Endothelial cell of umbilical vein (primary cell): ENCODE measurements at regions not wholly inside any gene's neighbourhood (a gene's known extent, or its start where the extent isn't known, plus 50 kb on each side); places are given as distances from the start of the nearest gene placed in this dataset.

Experiments used
- BruUV-seq: library from RNA; stranded (reverse); fragments of 400-500 nt; replicated peaks from 2 replicates; lab custom pipeline; 2021; lab: Mats Ljungman, UMichigan
- CTCF ChIA-PET: fragments of 300-600, 350-600 bp; sonication (Branson Sonifier 250); formaldehyde crosslinking; loops from one replicate; lab custom pipeline; 2021; ENCODE audit warnings: antibody characterized with exemption, inconsistent platforms; lab: Charles Lee
- POLR2A ChIA-PET: fragments of 300-600, 350-600 bp; sonication (Branson Sonifier 250); formaldehyde crosslinking; loops from one replicate; lab custom pipeline; 2021; ENCODE audit warnings: antibody characterized with exemption, inconsistent platforms; lab: Charles Lee
- DNase-seq: peaks from one replicate; pipeline ENCODE4 v3.0.0-alpha.2; 2011; ENCODE audit warnings: low read depth, low spot score
- FAIRE-seq: peaks from 2 replicates; lab custom pipeline; 2011; peaks lifted over from hg19 to GRCh38; lab: Jason Lieb, UNC
- H2AFZ ChIP-seq: 2 replicates; pipeline ENCODE4 v1.6.0; 2012; ENCODE audit warnings: low read depth, low read length, control low read depth, inconsistent platforms
- H3K27ac ChIP-seq: 2 replicates; pipeline ENCODE4 v1.5.1; 2011; ENCODE audit warnings: low read depth, mild to moderate bottlenecking, control low read depth, low read length, moderate library complexity; ENCODE audit not compliant: insufficient read depth
- H3K27me3 ChIP-seq, 2 experiments: 2 replicates each; pipeline versions ENCODE4 v1.6.0 to v1.6.1; 2011; ENCODE audit warnings: low read length in 2 of 2, mixed read lengths in 1 of 2; ENCODE audit not compliant: control insufficient read depth in 2 of 2, insufficient read depth in 2 of 2
- H3K36me3 ChIP-seq, 2 experiments: 2 replicates in 1 of 2; 3 replicates in 1 of 2; pipeline ENCODE4 v1.5.1; 2011; ENCODE audit warnings: low read length in 2 of 2, mild to moderate bottlenecking in 1 of 2, moderate library complexity in 1 of 2; ENCODE audit not compliant: control insufficient read depth in 2 of 2, insufficient read depth in 2 of 2; ENCODE audit errors: extremely low read depth in 1 of 2
- H3K4me1 ChIP-seq: 3 replicates; pipeline ENCODE4 v1.5.1; 2011; ENCODE audit warnings: mild to moderate bottlenecking, low read length; ENCODE audit not compliant: control insufficient read depth, insufficient read depth; ENCODE audit errors: extremely low read depth
- H3K4me2 ChIP-seq: 2 replicates; pipeline ENCODE4 v1.6.1; 2011; ENCODE audit warnings: low read length, control low read depth, mixed read lengths; ENCODE audit not compliant: insufficient read depth
- H3K4me3 ChIP-seq, 3 experiments: fragments of 200-600 bp in 1 of 3; sonication (generic), shearing (Covaris generic) in 1 of 3; replicated peaks in 1 of 3; 2 replicates each; pipeline ENCODE4 v1.5.1; 2011 to 2016; ENCODE audit warnings: control low read depth in 3 of 3, low read length in 3 of 3, mild to moderate bottlenecking in 2 of 3, inconsistent platforms in 1 of 3, low read depth in 1 of 3, moderate library complexity in 1 of 3; ENCODE audit not compliant: insufficient read depth in 1 of 3
- H3K79me2 ChIP-seq: 2 replicates; pipeline ENCODE4 v1.6.0; 2012; ENCODE audit warnings: low read length, inconsistent platforms; ENCODE audit not compliant: control insufficient read depth, insufficient read depth
- H3K9ac ChIP-seq: replicated peaks from 2 replicates; pipeline ENCODE3; 2011; ENCODE audit warnings: low read length, control low read depth; ENCODE audit not compliant: insufficient read depth; ENCODE audit errors: extremely low read depth
- H3K9me1 ChIP-seq: replicated peaks from 3 replicates; pipeline ENCODE4 v1.6.0; 2011; ENCODE audit warnings: mild to moderate bottlenecking, low read length; ENCODE audit not compliant: control insufficient read depth, insufficient read depth; ENCODE audit errors: extremely low read depth
- H3K9me3 ChIP-seq: replicated peaks from 2 replicates; pipeline ENCODE4 v1.5.1; 2012; ENCODE audit warnings: low read length, inconsistent platforms; ENCODE audit not compliant: control insufficient read depth, insufficient read depth
- H4K20me1 ChIP-seq: replicated peaks from 2 replicates; pipeline ENCODE3; 2011; ENCODE audit warnings: mild to moderate bottlenecking, low read length; ENCODE audit not compliant: control insufficient read depth, insufficient read depth; ENCODE audit errors: extremely low read depth
- CTCF ChIP-seq, 2 donors: IDR thresholded peaks; 1 replicate in 1 of 2; 2 replicates in 1 of 2; pipeline ENCODE4 v1.5.1; 2011; ENCODE audit warnings: low read length in 2 of 2, mild to moderate bottlenecking in 2 of 2, moderate library complexity in 2 of 2, control low read depth in 1 of 2, inconsistent platforms in 1 of 2, low read depth in 1 of 2; ENCODE audit not compliant: insufficient read depth in 1 of 2; ENCODE audit errors: extremely low read depth in 1 of 2
- FOS ChIP-seq: IDR thresholded peaks from 2 replicates; pipeline ENCODE4 v1.6.1; 2011; ENCODE audit warnings: mild to moderate bottlenecking, low read length, moderate library complexity, borderline replicate concordance; ENCODE audit not compliant: insufficient read depth
- GATA2 ChIP-seq: IDR thresholded peaks from 2 replicates; pipeline ENCODE4 v1.7.0; 2011; ENCODE audit warnings: low read depth, mild to moderate bottlenecking, moderate library complexity, mixed read lengths, low read length; ENCODE audit not compliant: insufficient read length, insufficient read depth
- JUN ChIP-seq: IDR thresholded peaks from 2 replicates; pipeline ENCODE4 v1.6.1; 2011; ENCODE audit warnings: borderline replicate concordance, low read depth; ENCODE audit not compliant: insufficient read length, insufficient read depth
- MAX ChIP-seq: IDR thresholded peaks from 2 replicates; pipeline ENCODE4 v1.6.1; 2011; ENCODE audit not compliant: insufficient read depth, insufficient read length
- MYC ChIP-seq: IDR thresholded peaks from one replicate; pipeline ENCODE4 v1.6.1; 2011; ENCODE audit warnings: mild to moderate bottlenecking, low read depth, low read length
- POLR2A ChIP-seq: IDR thresholded peaks from 2 replicates; pipeline ENCODE4 v1.6.1; 2012; ENCODE audit warnings: low read depth, mild to moderate bottlenecking, control low read depth, low read length
- POLR2AphosphoS5 ChIP-seq: IDR thresholded peaks from 2 replicates; pipeline ENCODE4 v1.6.1; 2012; ENCODE audit warnings: low read depth, mild to moderate bottlenecking, control low read depth, low read length, moderate library complexity; ENCODE audit not compliant: insufficient read depth
- dilution Hi-C: fragments of 300-500 bp; cut with MboI; formaldehyde crosslinking; loops from one replicate; pipeline ENCODE4 v1.15.0; 2019; ENCODE audit warnings: low sequenced_read_pairs; ENCODE audit not compliant: extremely low pct_ligation_motif_present
- intact Hi-C: fragments of 100-400 bp; cut with micrococcal nuclease; formaldehyde crosslinking; loops from one replicate; pipeline ENCODE4 v1.10.0; 2022

- intact Hi-C loops: no loop called here
- ChIA-PET POLR2A (no interaction called here), CTCF (no interaction called here)
- no peak overlapping the region for H3K4me2 ChIP-seq
- peaks cover 5% of the 10 kb centered on the region for H3K4me1 ChIP-seq
- no peaks in the 10 kb centered on the region for H3K9me3 ChIP-seq
- H3K9me1 ChIP-seq: no peaks in the 10 kb centered on the region
- dilution Hi-C loops: no loop called here
- no peak overlapping the region for H2AFZ ChIP-seq
- H3K36me3 ChIP-seq: no peaks in the 10 kb centered on the region
- H3K27me3 ChIP-seq: no peaks in the 10 kb centered on the region
- H3K27ac ChIP-seq: no peak overlapping the region
- H3K4me3 ChIP-seq: no peak overlapping the region
- H3K9ac ChIP-seq: no peak overlapping the region
- peak; percentile 4 for DNase-seq
- no peaks in the 10 kb centered on the region for H4K20me1 ChIP-seq
- no peak for FAIRE-seq
- no TSS peak for BruUV-seq
- TF ChIP-seq GATA2 (peak; percentile 68), CTCF (IDR thresholded peaks at IDR 0.05; ENCODE audit: extremely low read depth in 1 of 2, insufficient read depth in 1 of 2, low read depth in 1 of 2, low read length in 2 of 2) (no peak)
- H3K79me2 ChIP-seq: no peaks in the 10 kb centered on the region
These were observed 367.4 kb downstream of the GXYLT1 start for GRCh38 chr12:41777064-41777790.

GRCh38 chr12:41772478-41772877, 372.2 kb downstream of the GXYLT1 start:
- Histone ChIP-seq H3K9me1 (no peaks in the 10 kb centered on the region), H3K4me3 (no peak overlapping the region), H4K20me1 (no peaks in the 10 kb centered on the region), H3K4me2 (no peak overlapping the region), H3K79me2 (no peaks in the 10 kb centered on the region), H3K27me3 (no peaks in the 10 kb centered on the region), H3K36me3 (no peaks in the 10 kb centered on the region), H2AFZ (no peak overlapping the region), H3K27ac (no peak overlapping the region), H3K9ac (no peak overlapping the region), H3K9me3 (no peaks in the 10 kb centered on the region), H3K4me1 (peaks cover 5% of the 10 kb centered on the region)
- dilution Hi-C loops (no loop called here), intact Hi-C loops (no loop called here)
- BruUV-seq: no TSS peak
- FAIRE-seq: no peak
- no peak for TF ChIP-seq CTCF (IDR thresholded peaks at IDR 0.05; ENCODE audit: extremely low read depth in 1 of 2, insufficient read depth in 1 of 2, low read depth in 1 of 2, low read length in 2 of 2)
- no peak for TF ChIP-seq MAX
- no peak for TF ChIP-seq GATA2
- TF ChIP-seq FOS: no peak
- TF ChIP-seq JUN: no peak
- no peak for TF ChIP-seq POLR2AphosphoS5
- no peak for TF ChIP-seq MYC
- no peak for TF ChIP-seq POLR2A
- POLR2A ChIA-PET: no interaction called here
- DNase-seq: no peak
- CTCF ChIA-PET: no interaction called here
